SH-SY5Y (cell line): ENCODE measurements at regions not wholly inside any gene's neighbourhood (a gene's known extent, or its start where the extent isn't known, plus 50 kb on each side); places are given as distances from the start of the nearest gene placed in this dataset.

Experiments
- GATA2 ChIP-seq: IDR thresholded peaks from 2 replicates; pipeline ENCODE4 v1.6.1; 2011; ENCODE audit warnings: mild to moderate bottlenecking, low read depth, low read length
- GATA3 ChIP-seq: IDR thresholded peaks from 2 replicates; pipeline ENCODE4 v1.6.1; 2011; ENCODE audit warnings: low read depth, mild to moderate bottlenecking, low read length, moderate library complexity

GRCh38 chr5:109483395-109483971 is 73.7 kb upstream of the PJA2 start:
- TF ChIP-seq GATA3: no peak
- TF ChIP-seq GATA2: no peak
